Brain microvascular endothelial cell (primary cell): ENCODE measurements at regions not wholly inside any gene's neighbourhood (a gene's known extent, or its start where the extent isn't known, plus 50 kb on each side); places are given as distances from the start of the nearest gene placed in this dataset.

ENCODE experiments used
- DNase-seq: peaks from one replicate; pipeline ENCODE4 v3.0.0-alpha.2; 2020
- H3K27ac ChIP-seq: fragments of 250-450 bp; sonication (Bioruptor Pico); 2 replicates; pipeline ENCODE4 v1.5.1; 2020; ENCODE audit warnings: mild to moderate bottlenecking, moderate library complexity
- H3K27me3 ChIP-seq: fragments of 250-450 bp; sonication (Bioruptor Pico); replicated peaks from 2 replicates; pipeline ENCODE4 v1.5.1; 2020; ENCODE audit warnings: mild to moderate bottlenecking
- H3K36me3 ChIP-seq: fragments of 250-450 bp; sonication (Bioruptor Pico); replicated peaks from 2 replicates; pipeline ENCODE4 v1.5.1; 2020; ENCODE audit warnings: mild to moderate bottlenecking
- H3K4me3 ChIP-seq: 2 replicates; pipeline ENCODE4 v1.5.1; 2011; ENCODE audit warnings: low read depth, mild to moderate bottlenecking, control low read depth, low read length, moderate library complexity
- in situ Hi-C: cut with HindIII; loops from 2 replicates; pipeline ENCODE4 v1.10.0; 2017; ENCODE audit warnings: low sequenced_read_pairs, low pct_ligation_motif_present
- TF ChIP-seq, protein P1 (sequence below): IDR thresholded peaks from 2 replicates; pipeline ENCODE4 v1.5.1; 2011; ENCODE audit warnings: low read depth, mild to moderate bottlenecking, moderate library complexity, low read length, control low read depth, inconsistent platforms; ENCODE audit errors: missing control alignments

DNA sequence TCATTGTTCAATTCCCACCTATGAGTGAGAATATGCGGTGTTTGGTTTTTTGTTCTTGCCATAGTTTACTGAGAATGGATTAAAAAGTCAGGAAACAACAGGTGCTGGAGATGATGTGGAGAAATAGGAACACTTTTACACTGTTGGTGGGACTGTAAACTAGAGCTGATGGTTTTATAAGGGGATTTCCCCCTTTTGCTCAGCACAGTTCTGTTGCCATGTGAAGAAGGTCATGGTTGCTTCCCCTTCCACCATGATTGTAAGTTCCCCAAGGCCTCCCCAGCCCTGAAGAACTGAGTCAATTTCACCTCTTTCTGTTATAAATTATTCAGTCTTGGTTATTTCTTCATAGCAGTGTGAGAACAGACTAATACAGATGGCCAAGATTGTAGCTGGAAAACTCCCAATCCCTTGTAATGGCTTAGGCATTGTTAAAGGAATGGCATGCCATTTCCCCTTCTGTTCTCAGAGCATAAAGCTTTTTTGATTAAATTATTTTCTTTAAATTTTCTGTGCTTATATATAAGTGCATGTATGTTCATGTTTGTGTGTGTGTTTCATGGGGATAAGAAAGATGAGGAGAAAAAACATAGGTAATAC, 144.8 kb downstream of the BACH1 start:
- no peak overlapping the region for H3K27ac ChIP-seq
- H3K27me3 ChIP-seq = no peaks in the 10 kb centered on the region
- H3K36me3 ChIP-seq = no peaks in the 10 kb centered on the region
- no peak overlapping the region for H3K4me3 ChIP-seq
- TF ChIP-seq, protein P1, sequence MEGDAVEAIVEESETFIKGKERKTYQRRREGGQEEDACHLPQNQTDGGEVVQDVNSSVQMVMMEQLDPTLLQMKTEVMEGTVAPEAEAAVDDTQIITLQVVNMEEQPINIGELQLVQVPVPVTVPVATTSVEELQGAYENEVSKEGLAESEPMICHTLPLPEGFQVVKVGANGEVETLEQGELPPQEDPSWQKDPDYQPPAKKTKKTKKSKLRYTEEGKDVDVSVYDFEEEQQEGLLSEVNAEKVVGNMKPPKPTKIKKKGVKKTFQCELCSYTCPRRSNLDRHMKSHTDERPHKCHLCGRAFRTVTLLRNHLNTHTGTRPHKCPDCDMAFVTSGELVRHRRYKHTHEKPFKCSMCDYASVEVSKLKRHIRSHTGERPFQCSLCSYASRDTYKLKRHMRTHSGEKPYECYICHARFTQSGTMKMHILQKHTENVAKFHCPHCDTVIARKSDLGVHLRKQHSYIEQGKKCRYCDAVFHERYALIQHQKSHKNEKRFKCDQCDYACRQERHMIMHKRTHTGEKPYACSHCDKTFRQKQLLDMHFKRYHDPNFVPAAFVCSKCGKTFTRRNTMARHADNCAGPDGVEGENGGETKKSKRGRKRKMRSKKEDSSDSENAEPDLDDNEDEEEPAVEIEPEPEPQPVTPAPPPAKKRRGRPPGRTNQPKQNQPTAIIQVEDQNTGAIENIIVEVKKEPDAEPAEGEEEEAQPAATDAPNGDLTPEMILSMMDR = no peak
- in situ Hi-C loops = no loop called here
- DNase-seq = no peak

- H3K36me3 ChIP-seq = no peaks in the 10 kb centered on the region
- H3K27ac ChIP-seq = no peak overlapping the region
- no peak for DNase-seq
- in situ Hi-C loops = no loop called here
- H3K4me3 ChIP-seq = no peak overlapping the region
- no peaks in the 10 kb centered on the region for H3K27me3 ChIP-seq
- TF ChIP-seq, protein P1 = no peak
These were observed 150.0 kb downstream of the BACH1 start for GRCh38 chr21:29448766-29449165.

- Histone ChIP-seq H3K36me3 (no peaks in the 10 kb centered on the region), H3K27me3 (no peaks in the 10 kb centered on the region), H3K27ac (no peak overlapping the region), H3K4me3 (no peak overlapping the region)
- DNase-seq = no peak
- in situ Hi-C loops = no loop called here
- TF ChIP-seq, protein P1 = no peak
These were observed 150.7 kb downstream of the BACH1 start for GRCh38 chr21:29449306-29449950.

GRCh38 chr21:29450058-29450457, 151.3 kb downstream of the BACH1 start:
- Histone ChIP-seq H3K27ac (no peak overlapping the region), H3K36me3 (no peaks in the 10 kb centered on the region), H3K27me3 (no peaks in the 10 kb centered on the region), H3K4me3 (no peak overlapping the region)
- in situ Hi-C loops = no loop called here
- no peak for DNase-seq
- TF ChIP-seq, protein P1 = no peak

GRCh38 chr21:29453511-29453910, 154.8 kb downstream of the BACH1 start:
- TF ChIP-seq, protein P1 = no peak
- Histone ChIP-seq H3K4me3 (no peak overlapping the region), H3K27ac (no peak overlapping the region), H3K36me3 (no peaks in the 10 kb centered on the region), H3K27me3 (no peaks in the 10 kb centered on the region)
- in situ Hi-C loops = no loop called here
- no peak for DNase-seq

- DNase-seq = no peak
- Histone ChIP-seq H3K27ac (no peak overlapping the region), H3K27me3 (no peaks in the 10 kb centered on the region), H3K36me3 (no peaks in the 10 kb centered on the region), H3K4me3 (no peak overlapping the region)
- TF ChIP-seq, protein P1 = no peak
- in situ Hi-C loops = no loop called here
These were observed 155.5 kb downstream of the BACH1 start for GRCh38 chr21:29454179-29454578.
